ENCODE measurements at regions not wholly inside any gene's neighbourhood (a gene's known extent, or its start where the extent isn't known, plus 50 kb on each side); places are given as distances from the start of the nearest gene placed in this dataset.

DNA sequence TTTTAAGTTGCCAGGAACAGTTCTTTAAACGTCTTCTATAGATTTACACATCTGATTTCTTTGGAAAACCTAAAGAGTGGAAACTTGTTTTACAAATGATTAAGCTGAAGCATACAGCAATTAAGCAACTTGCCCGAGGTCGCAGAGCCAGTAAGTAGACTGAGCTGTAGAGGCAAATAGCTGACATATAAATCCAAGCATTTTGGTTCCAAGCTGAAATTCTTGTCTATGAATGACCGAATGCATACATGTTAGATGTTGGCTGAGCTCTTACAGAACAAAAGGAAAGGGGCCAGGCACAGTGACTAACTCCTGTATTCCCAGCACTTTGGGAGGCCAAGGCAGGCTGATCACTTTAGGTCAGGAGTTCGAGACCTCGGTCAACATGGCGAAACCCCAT lies 101.8 kb upstream of the SGK1 start:
- DNase-seq (ENCODE audit: low read depth), result no peak
- in situ Hi-C loops (cut with HindIII; ENCODE audit: low sequenced_read_pairs), result no loop called here
- TF ChIP-seq, protein P1, sequence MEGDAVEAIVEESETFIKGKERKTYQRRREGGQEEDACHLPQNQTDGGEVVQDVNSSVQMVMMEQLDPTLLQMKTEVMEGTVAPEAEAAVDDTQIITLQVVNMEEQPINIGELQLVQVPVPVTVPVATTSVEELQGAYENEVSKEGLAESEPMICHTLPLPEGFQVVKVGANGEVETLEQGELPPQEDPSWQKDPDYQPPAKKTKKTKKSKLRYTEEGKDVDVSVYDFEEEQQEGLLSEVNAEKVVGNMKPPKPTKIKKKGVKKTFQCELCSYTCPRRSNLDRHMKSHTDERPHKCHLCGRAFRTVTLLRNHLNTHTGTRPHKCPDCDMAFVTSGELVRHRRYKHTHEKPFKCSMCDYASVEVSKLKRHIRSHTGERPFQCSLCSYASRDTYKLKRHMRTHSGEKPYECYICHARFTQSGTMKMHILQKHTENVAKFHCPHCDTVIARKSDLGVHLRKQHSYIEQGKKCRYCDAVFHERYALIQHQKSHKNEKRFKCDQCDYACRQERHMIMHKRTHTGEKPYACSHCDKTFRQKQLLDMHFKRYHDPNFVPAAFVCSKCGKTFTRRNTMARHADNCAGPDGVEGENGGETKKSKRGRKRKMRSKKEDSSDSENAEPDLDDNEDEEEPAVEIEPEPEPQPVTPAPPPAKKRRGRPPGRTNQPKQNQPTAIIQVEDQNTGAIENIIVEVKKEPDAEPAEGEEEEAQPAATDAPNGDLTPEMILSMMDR (IDR thresholded peaks at IDR 0.05; ENCODE audit: low read depth, low read length, missing control alignments), result no peak
- H3K4me3 ChIP-seq (ENCODE audit: low read depth, low read length), result no peak overlapping the region

DNA sequence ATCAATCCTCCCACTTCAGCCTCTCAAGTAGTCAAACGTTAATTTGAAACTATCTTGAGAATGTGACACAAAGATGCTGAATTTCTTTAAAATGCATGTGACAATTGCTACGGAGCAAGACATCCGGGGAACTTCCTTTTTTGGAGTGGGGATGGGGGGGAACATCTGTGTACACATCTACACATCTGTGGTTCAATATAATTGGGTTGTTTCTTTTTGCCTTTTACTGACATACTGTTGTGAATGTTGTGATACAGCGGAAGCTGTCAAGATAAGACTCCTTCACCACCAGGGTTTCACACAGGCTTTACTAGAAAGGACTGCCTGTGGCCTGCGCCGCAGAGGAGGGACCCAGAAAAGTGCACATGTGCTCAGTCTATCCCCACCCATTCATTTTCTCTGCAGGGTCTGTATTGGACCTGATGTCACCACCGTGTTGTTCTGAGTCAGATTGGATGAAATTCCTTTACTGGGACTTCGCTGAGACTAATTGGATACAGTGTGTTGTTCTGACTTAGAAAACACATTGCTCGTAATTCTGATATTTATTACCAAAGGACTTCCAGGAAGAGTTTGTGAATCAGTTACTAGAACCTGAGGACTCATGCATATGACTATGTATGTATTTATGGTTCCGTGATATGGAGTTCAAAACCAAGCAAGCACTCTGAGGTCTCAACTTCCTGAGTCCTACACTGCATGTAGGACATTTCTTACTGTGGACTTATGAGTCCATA lies 98.7 kb upstream of the SGK1 start:
- no peak overlapping the region for H3K4me3 ChIP-seq (ENCODE audit: low read depth, low read length)
- DNase-seq (ENCODE audit: low read depth), result no peak
- in situ Hi-C loops (cut with HindIII; ENCODE audit: low sequenced_read_pairs), result no loop called here
- TF ChIP-seq, protein P1 (IDR thresholded peaks at IDR 0.05; ENCODE audit: low read depth, low read length, missing control alignments), result no peak

DNA sequence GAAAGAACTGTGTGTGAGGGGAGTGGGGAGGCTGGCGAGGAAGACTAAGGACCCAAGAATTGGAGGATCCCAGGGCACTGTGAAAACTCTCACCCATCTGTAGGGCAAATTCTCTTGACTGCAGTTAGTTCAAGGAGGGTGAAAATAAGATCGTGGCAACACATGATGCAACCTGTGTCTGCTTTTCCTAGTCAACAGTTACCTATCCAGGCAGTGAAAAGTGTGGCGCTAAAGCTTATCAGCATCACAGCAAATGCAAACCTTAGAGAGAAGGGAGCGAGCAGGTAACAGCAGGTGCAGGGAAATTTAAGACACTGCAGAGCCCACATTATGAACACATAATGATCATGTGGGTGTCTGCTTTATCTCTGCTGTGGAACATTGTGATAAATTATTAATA lies 97.7 kb upstream of the SGK1 start:
- DNase-seq (ENCODE audit: low read depth), result no peak
- in situ Hi-C loops (cut with HindIII; ENCODE audit: low sequenced_read_pairs), result no loop called here
- TF ChIP-seq, protein P1 (IDR thresholded peaks at IDR 0.05; ENCODE audit: low read depth, low read length, missing control alignments), result no peak
- H3K4me3 ChIP-seq (ENCODE audit: low read depth, low read length), result no peak overlapping the region

DNA sequence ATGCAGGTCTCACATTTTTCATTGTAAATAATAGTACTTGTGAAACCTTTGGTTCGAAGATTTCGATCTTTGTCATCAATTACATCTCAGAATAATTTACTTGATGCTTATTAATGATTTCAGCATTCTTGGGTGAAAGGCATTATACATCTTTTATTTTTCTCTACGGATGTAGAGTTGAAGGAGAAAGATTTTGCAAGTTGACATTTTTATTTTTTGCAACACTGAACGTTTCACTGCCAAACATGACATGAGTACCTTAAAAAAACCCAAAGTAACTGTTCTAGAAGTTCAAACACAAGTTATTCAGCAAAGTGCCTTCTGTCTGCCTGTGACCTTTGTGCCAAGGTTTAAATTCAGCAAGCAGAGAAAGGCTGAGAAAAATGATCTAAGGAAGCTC lies 97.3 kb upstream of the SGK1 start:
- in situ Hi-C loops (cut with HindIII; ENCODE audit: low sequenced_read_pairs), result no loop called here
- DNase-seq (ENCODE audit: low read depth), result no peak
- H3K4me3 ChIP-seq (ENCODE audit: low read depth, low read length), result no peak overlapping the region
- TF ChIP-seq, protein P1 (IDR thresholded peaks at IDR 0.05; ENCODE audit: low read depth, low read length, missing control alignments), result no peak

DNA sequence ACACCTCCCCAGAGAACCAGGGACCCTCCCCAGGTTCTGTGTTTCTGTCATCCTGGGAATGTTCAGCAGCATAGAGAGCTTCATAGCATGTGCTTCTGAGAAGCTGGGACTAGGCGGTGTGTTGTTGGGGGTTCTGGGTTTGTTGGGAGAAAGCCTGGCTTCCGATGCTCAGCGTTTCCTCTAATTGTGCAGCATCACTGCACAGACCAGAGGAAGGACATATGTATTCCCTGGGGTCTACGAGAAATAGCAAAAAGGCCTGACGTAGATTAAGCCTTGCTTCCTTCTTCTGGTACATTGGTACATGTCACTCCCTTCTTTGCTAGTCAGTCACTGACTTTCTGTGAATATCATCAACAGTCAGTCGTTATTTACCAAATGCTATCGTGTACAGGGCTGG lies 96.9 kb upstream of the SGK1 start:
- in situ Hi-C loops (cut with HindIII; ENCODE audit: low sequenced_read_pairs), result no loop called here
- TF ChIP-seq, protein P1 (IDR thresholded peaks at IDR 0.05; ENCODE audit: low read depth, low read length, missing control alignments), result no peak
- DNase-seq (ENCODE audit: low read depth), result no peak
- H3K4me3 ChIP-seq (ENCODE audit: low read depth, low read length), result no peak overlapping the region

DNA sequence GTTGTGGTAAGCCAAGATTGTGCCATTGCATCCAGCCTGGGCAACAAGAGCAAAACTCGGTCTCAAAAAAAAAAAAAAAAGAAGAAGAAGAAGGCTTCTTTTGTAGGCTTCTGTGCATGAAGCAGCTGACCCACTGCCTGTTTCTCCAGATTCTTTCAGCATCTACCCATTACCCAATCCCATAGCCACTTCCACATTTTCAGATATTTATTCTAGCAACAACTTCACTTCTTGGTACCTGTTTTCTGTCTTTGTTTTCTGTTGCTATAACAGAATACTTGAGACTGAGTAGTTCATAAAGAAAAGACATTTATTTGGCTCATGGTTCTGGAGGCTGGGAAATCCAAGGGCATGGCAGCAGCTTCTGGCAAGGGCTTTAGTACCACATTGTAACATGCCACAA lies 95.3 kb upstream of the SGK1 start:
- no peak for DNase-seq (ENCODE audit: low read depth)
- TF ChIP-seq, protein P1 (IDR thresholded peaks at IDR 0.05; ENCODE audit: low read depth, low read length, missing control alignments), result no peak
- in situ Hi-C loops (cut with HindIII; ENCODE audit: low sequenced_read_pairs), result no loop called here
- H3K4me3 ChIP-seq (ENCODE audit: low read depth, low read length), result no peak overlapping the region
